VCaP (cell line): ENCODE measurements at regions not wholly inside any gene's neighbourhood (a gene's known extent, or its start where the extent isn't known, plus 50 kb on each side); places are given as distances from the start of the nearest gene placed in this dataset.
A peak's percentile ranks its signal among the peaks of the same experiment; 100 is the strongest.

Experiments
- H3K27ac ChIP-seq: fragments of 450-650 bp; 2 replicates; pipeline ENCODE4 v1.5.1; 2017
- TF ChIP-seq, protein P1 (sequence below): fragments of 450-650 bp; conservative IDR thresholded peaks from 2 replicates; pipeline ENCODE4 v1.5.1; 2017; ENCODE audit warnings: mild to moderate bottlenecking, moderate library complexity

DNA sequence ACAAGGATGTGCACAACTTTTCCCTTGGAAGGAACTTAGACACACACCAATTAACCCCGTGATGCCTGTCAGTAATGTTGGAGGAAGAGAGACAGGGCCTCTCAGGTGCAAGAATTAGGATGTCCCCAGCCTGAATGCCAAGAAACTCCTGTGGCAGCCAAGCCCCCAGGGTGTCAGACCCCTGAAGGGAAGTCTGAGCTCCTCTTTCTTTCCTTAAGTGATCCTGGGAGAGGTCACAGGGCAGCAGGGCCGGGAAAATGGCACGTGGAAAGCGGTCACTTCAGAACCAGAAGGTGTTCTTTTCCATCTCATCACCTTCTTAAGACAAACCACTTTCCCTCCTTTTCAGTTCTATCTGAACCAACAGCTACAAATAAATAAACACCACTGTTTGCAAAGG, 185.9 kb downstream of the ANAPC1 start:
- TF ChIP-seq, protein P1, sequence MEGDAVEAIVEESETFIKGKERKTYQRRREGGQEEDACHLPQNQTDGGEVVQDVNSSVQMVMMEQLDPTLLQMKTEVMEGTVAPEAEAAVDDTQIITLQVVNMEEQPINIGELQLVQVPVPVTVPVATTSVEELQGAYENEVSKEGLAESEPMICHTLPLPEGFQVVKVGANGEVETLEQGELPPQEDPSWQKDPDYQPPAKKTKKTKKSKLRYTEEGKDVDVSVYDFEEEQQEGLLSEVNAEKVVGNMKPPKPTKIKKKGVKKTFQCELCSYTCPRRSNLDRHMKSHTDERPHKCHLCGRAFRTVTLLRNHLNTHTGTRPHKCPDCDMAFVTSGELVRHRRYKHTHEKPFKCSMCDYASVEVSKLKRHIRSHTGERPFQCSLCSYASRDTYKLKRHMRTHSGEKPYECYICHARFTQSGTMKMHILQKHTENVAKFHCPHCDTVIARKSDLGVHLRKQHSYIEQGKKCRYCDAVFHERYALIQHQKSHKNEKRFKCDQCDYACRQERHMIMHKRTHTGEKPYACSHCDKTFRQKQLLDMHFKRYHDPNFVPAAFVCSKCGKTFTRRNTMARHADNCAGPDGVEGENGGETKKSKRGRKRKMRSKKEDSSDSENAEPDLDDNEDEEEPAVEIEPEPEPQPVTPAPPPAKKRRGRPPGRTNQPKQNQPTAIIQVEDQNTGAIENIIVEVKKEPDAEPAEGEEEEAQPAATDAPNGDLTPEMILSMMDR = no peak
- no peak overlapping the region for H3K27ac ChIP-seq

DNA sequence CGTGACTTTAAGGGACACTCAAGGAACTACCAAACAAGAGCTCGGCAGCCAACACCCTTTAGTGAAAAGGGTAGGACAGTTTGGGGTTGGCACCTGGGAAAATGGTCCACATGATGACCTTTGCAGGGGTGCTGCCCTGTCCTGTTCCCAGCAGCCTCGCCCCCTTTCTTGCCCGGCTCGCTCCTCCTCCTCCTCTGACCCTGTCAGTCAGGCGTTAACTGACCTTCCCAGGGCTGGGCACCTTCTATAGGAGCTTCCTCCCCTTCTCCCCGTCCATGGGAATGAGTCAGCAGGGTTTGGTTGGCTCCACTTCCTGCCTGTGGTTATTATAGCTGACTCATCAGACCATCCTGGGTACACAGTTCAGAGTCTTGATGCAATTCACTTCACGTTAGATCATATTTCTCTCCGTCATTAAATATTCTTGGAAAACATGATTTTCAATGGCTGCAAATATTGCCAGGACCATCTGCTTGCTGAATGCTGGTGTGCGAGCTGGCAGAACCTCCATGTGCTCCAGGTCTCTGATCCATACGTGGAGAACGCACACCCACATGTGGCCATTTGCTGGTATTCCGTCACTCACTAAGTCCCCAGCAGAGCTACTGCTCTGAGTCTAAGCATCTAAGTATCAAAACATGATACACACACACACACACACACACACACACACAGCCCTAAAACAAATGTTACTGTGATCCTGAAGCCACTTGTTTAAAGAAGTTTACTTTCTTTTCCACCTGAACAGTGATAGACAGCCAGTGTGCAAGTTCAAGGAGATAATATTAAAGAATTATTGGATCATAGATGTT, 185.0 kb downstream of the ANAPC1 start:
- TF ChIP-seq, protein P1 = peak; percentile 23; the same call in 1 of the 2 replicates
- H3K27ac ChIP-seq = no peak overlapping the region

DNA sequence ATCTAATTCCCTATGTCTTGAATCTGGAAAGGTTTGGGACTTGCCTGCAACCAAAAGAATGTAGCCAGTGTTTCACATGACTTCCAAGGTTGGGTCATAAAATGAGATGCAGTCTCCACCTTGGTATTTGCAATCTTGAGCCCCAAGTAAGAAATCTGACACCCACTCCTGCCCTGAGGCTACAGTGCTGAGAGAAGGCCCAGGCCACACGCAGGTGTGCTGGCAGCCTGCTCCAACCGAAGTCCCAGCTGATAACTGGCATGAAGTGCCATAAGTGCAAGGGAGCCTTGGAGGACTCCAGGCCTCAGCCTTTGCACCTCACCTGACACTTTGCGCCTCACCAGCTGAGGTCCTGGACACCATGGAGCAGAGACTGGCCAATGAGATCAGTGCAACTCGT, 182.7 kb downstream of the ANAPC1 start:
- no peak overlapping the region for H3K27ac ChIP-seq
- TF ChIP-seq, protein P1 = no peak

DNA sequence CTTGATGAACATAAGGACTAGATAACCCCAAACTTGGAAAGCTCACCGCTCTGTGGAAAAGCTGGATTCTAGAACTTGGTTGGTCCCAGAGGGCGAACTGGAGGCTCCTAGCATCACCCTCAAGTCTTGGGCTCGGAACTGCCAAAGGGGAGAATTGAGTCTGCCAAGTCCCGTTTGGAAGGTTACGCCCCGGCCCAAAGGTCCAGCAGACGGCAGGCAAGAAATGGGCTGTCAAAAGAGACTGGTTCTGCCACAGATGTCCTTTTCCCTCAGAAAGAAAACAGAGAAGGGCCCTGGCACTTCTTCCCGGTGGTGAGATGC, 182.2 kb downstream of the ANAPC1 start:
- TF ChIP-seq, protein P1 = no peak
- no peak overlapping the region for H3K27ac ChIP-seq

DNA sequence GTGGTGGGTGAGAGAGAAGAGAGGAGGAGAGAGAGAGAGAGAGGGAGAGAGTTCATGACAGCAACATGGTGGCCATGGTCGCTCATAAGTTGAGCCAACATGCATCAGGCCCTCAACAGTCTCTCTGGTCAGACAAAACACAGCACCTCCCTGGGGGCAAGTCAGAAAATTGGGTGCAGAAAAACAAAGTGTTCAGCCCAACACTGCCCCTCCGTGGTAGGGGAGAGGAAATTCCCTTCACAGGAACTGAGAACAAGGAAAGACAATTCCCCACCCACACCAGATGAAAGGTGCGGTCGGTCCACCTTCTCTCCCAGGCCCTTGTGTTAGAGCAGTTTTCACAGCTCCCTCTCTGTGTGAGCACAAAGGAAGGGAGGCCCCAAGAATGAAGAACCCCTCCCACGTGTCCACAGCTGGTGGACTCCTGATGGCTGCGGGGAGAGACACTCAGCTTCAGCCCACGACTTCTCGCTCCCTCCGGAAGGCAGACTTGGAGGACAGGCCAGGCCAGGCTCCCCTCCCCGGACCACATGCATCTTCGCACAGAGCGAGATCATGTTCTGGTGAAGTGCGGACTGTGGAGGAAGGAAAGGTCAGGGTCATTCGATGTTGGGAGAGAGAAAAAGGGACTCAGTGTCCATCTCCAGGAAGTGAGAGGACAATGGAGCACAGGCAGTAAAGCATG, 181.7 kb downstream of the ANAPC1 start:
- H3K27ac ChIP-seq = peak overlapping the region; percentile 5; the same call in 1 of the 2 replicates
- TF ChIP-seq, protein P1 = peak; percentile 60

DNA sequence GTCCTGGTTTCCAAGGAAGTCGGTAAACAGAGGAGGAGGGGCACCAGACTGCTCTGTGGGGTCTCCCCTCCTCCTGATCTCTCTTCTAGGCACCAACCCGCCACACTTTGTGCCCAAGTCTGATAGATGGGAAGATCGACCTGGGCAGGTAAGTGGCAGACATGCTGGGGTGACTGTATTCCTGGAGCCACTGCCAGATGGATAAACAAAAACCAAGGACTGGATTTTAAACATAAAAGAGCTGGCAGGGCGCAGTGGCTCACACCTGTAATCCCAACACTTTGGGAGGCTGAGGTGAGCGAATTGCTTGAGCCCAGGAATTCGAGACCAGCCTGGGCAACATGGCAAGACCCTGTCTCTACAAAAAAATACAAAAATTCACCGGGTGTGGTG, 181.2 kb downstream of the ANAPC1 start:
- peak overlapping the region; percentile 5; the same call in 1 of the 2 replicates for H3K27ac ChIP-seq
- TF ChIP-seq, protein P1 = no peak

DNA sequence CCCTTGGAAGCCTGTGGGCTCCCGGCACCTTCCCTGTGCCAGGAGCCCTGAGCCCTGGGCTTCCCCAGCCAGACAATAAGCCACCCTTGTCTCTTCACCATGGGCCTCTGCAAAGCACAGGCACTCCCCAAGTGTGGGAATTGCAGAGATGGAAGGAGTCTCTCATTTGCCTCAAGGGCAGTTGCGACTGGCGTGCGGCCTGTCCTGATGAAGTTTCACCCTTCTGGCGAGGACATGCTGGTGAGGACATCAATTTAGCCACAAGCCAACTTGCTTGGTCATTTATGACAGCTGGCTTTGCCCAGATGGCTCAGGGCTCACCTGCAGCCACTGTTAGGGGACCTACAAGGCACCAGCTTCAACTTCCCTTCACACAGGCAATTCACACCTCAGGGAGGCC, 180.2 kb downstream of the ANAPC1 start:
- TF ChIP-seq, protein P1 = no peak
- H3K27ac ChIP-seq = no peak overlapping the region
